ENCODE measurements at regions not wholly inside any gene's neighbourhood (a gene's known extent, or its start where the extent isn't known, plus 50 kb on each side); places are given as distances from the start of the nearest gene placed in this dataset.

GRCh38 chr14:56892959-56893358, 82.7 kb upstream of the OTX2 start:
- TF ChIP-seq ZFP36L2 (CRISPR knock-in tag; IDR thresholded peaks at IDR 0.05) (no peak), ZFX (CRISPR knock-in tag; IDR thresholded peaks at IDR 0.05; ENCODE audit: low read depth) (no peak), PAXIP1 (CRISPR knock-in tag; conservative IDR thresholded peaks at IDR 0.05) (no peak), ZNF572 (CRISPR knock-in tag; IDR thresholded peaks at IDR 0.05) (no peak), GABPB1 (CRISPR knock-in tag; IDR thresholded peaks at IDR 0.05) (no peak)
- TF ChIP-seq, protein P1, sequence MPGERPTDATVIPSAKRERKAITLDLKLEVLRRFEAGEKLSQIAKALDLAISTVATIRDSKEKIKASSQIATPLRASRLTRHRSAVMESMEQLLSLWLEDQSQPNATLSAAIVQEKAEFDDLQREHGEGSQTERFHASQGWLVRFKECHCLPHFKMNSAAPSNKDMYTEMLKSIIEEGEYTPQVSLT (CRISPR knock-in tag; IDR thresholded peaks at IDR 0.05; ENCODE audit: borderline replicate concordance, low read depth): no peak

Measured in HepG2 (cell line).